HCT116 (cell line): ENCODE measurements at regions not wholly inside any gene's neighbourhood (a gene's known extent, or its start where the extent isn't known, plus 50 kb on each side); places are given as distances from the start of the nearest gene placed in this dataset.

Source experiments
- ATAC-seq: fragments of 200-7000 bp; cut with Tn5 transposase; 2 replicates; pipeline ENCODE4 v1.9.1; 2020; ENCODE audit warnings: mild to moderate bottlenecking, moderate library complexity
- BruUV-seq: library from RNA; stranded (reverse); fragments of 400-500 nt; replicated peaks from 2 replicates; lab custom pipeline; 2021; lab: Mats Ljungman, UMichigan
- CTCF ChIA-PET: fragments of 300-600 bp; sonication (Branson Sonifier 250); formaldehyde crosslinking; loops from one replicate; lab custom pipeline; 2021; ENCODE audit warnings: antibody characterized with exemption; lab: Charles Lee
- POLR2A ChIA-PET: fragments of 300-600, 350-600 bp; sonication (Branson Sonifier 250); formaldehyde crosslinking; loops from one replicate; lab custom pipeline; 2021; ENCODE audit warnings: antibody characterized with exemption; lab: Charles Lee
- RAD21 ChIA-PET, 2 experiments: fragments of 300-600 bp; sonication (Branson Sonifier 250); formaldehyde crosslinking; loops; one replicate each; lab custom pipeline; 2023; ENCODE audit warnings: low total read pairs in 2 of 2; ENCODE audit not compliant: uncharacterized antibody in 2 of 2, unreplicated experiment in 2 of 2, low non-redundant PET in 1 of 2; lab: Charles Lee
- DNase-seq: peaks from one replicate; pipeline ENCODE4 v3.0.0-alpha.2; 2010; ENCODE audit warnings: low read depth, low spot score
- H2AFZ ChIP-seq: fragments of 200-600 bp; shearing (Covaris generic), sonication (generic); 2 replicates; pipeline ENCODE4 v1.6.1; 2017; ENCODE audit warnings: low read depth, mixed run types, mixed read lengths, antibody characterized with exemption, low read length; ENCODE audit not compliant: poor library complexity, severe bottlenecking
- H3K27ac ChIP-seq: 2 replicates; pipeline ENCODE4 v1.5.1; 2012; ENCODE audit warnings: low read depth, low read length
- H3K27me3 ChIP-seq: fragments of 200-600 bp; sonication (generic); 2 replicates; pipeline ENCODE4 v1.6.1; 2016; ENCODE audit warnings: mixed run types, low read length, mixed read lengths; ENCODE audit not compliant: insufficient read depth
- H3K36me3 ChIP-seq, 2 experiments: fragments of 200-500 bp in 1 of 2; fragments of 200-600 bp in 1 of 2; sonication (Bioruptor generic) in 1 of 2; sonication (generic) in 1 of 2; 2 replicates each; pipeline versions ENCODE4 v1.5.1 to v1.6.1; 2014 to 2016; ENCODE audit warnings: low read length in 2 of 2, inconsistent platforms in 1 of 2, mixed read lengths in 1 of 2, mixed run types in 1 of 2; ENCODE audit not compliant: insufficient read depth in 2 of 2, control insufficient read depth in 1 of 2
- H3K4me1 ChIP-seq, 2 experiments: fragments of 200-600 bp in 1 of 2; sonication (generic) in 1 of 2; 2 replicates each; pipeline versions ENCODE4 v1.5.1 to v1.6.1; 2012 to 2017; ENCODE audit warnings: low read length in 2 of 2, inconsistent platforms in 1 of 2, mild to moderate bottlenecking in 1 of 2, mixed read lengths in 1 of 2, mixed run types in 1 of 2, moderate library complexity in 1 of 2; ENCODE audit not compliant: insufficient read depth in 2 of 2, control insufficient read depth in 1 of 2
- H3K4me2 ChIP-seq: fragments of 200-600 bp; sonication (generic); 2 replicates; pipeline ENCODE4 v1.6.1; 2017; ENCODE audit warnings: mixed run types, low read length, mixed read lengths
- H3K4me3 ChIP-seq, 2 experiments: fragments of 200-600 bp in 1 of 2; sonication (generic) in 1 of 2; replicated peaks in 1 of 2; 2 replicates each; pipeline ENCODE4 v1.5.1; 2011 to 2016; ENCODE audit warnings: low read length in 2 of 2, control low read depth in 1 of 2, low read depth in 1 of 2, mild to moderate bottlenecking in 1 of 2, mixed read lengths in 1 of 2, mixed run types in 1 of 2
- H3K79me2 ChIP-seq: fragments of 200-600 bp; sonication (generic); 2 replicates; pipeline ENCODE4 v1.6.1; 2017; ENCODE audit warnings: mild to moderate bottlenecking, mixed run types, low read length, moderate library complexity, mixed read lengths; ENCODE audit not compliant: insufficient read depth
- H3K9ac ChIP-seq: fragments of 200-600 bp; sonication (generic); 2 replicates; pipeline ENCODE4 v1.6.1; 2016; ENCODE audit warnings: low read length, mixed read lengths
- H3K9me2 ChIP-seq: fragments of 200-600 bp; sonication (generic), shearing (Covaris generic); 2 replicates; pipeline ENCODE4 v1.6.1; 2017; ENCODE audit warnings: mixed run types, mild to moderate bottlenecking, moderate library complexity; ENCODE audit not compliant: insufficient read depth
- H3K9me3 ChIP-seq, 2 experiments: fragments of 200-500 bp in 1 of 2; fragments of 200-600 bp in 1 of 2; sonication (Bioruptor generic) in 1 of 2; sonication (generic) in 1 of 2; 2 replicates each; pipeline ENCODE4 v1.6.1; 2014 to 2017; ENCODE audit warnings: low read length in 2 of 2, mixed read lengths in 2 of 2, inconsistent platforms in 1 of 2, low read depth in 1 of 2, mild to moderate bottlenecking in 1 of 2, mixed run types in 1 of 2, moderate library complexity in 1 of 2; ENCODE audit not compliant: control insufficient read depth in 1 of 2, insufficient read depth in 1 of 2
- H4K20me1 ChIP-seq: fragments of 200-600 bp; sonication (generic), shearing (Covaris generic); 2 replicates; pipeline ENCODE4 v1.6.1; 2017; ENCODE audit warnings: mixed run types, mild to moderate bottlenecking, moderate library complexity; ENCODE audit not compliant: insufficient read depth
- ATF3 ChIP-seq: IDR thresholded peaks from 2 replicates; pipeline ENCODE4 v1.6.1; 2012
- CBX3 ChIP-seq: IDR thresholded peaks from 2 replicates; pipeline ENCODE4 v1.6.1; 2012; ENCODE audit warnings: low read depth
- EGR1 ChIP-seq: IDR thresholded peaks from 2 replicates; pipeline ENCODE4 v1.6.1; 2012; ENCODE audit warnings: low read depth
- EZH2 ChIP-seq: fragments of 200-600 bp; sonication (generic); IDR thresholded peaks from 2 replicates; pipeline ENCODE4 v1.6.1; 2017; ENCODE audit warnings: antibody characterized with exemption, mixed run types
- EZH2phosphoT487 ChIP-seq: fragments of 200-600 bp; IDR thresholded peaks from 2 replicates; pipeline ENCODE4 v1.6.1; 2018; ENCODE audit warnings: antibody characterized with exemption, borderline replicate concordance
- FOSL1 ChIP-seq: IDR thresholded peaks from 2 replicates; pipeline ENCODE4 v1.6.1; 2012; ENCODE audit warnings: low read depth
- JUND ChIP-seq: IDR thresholded peaks from 2 replicates; pipeline ENCODE4 v1.6.1; 2012
- POLR2A ChIP-seq: IDR thresholded peaks from 2 replicates; pipeline ENCODE4 v1.7.0; 2011; ENCODE audit warnings: borderline replicate concordance; ENCODE audit not compliant: insufficient read depth, insufficient read length; ENCODE audit errors: extremely low read depth
- POLR2AphosphoS5 ChIP-seq: IDR thresholded peaks from 2 replicates; pipeline ENCODE4 v1.6.1; 2011; ENCODE audit warnings: mild to moderate bottlenecking, low read depth, low read length, moderate library complexity
- RAD21 ChIP-seq: IDR thresholded peaks from 2 replicates; pipeline ENCODE4 v1.6.1; 2012; ENCODE audit warnings: low read depth, mild to moderate bottlenecking
- REST ChIP-seq: IDR thresholded peaks from 2 replicates; pipeline ENCODE4 v1.6.1; 2012; ENCODE audit warnings: low read depth
- SIN3A ChIP-seq: IDR thresholded peaks from 2 replicates; pipeline ENCODE4 v1.6.1; 2012; ENCODE audit warnings: low read depth
- SP1 ChIP-seq: IDR thresholded peaks from 2 replicates; pipeline ENCODE4 v1.6.1; 2012; ENCODE audit warnings: low read depth
- TCF7L2 ChIP-seq: IDR thresholded peaks from 2 replicates; pipeline ENCODE4 v1.7.0; 2011; ENCODE audit warnings: borderline replicate concordance, inconsistent platforms; ENCODE audit not compliant: insufficient read depth, insufficient read length; ENCODE audit errors: extremely low read depth
- YY1 ChIP-seq: IDR thresholded peaks from 2 replicates; pipeline ENCODE4 v1.6.1; 2011; ENCODE audit warnings: low read length, low read depth, moderate library complexity, mild to moderate bottlenecking; ENCODE audit not compliant: insufficient replicate concordance; ENCODE audit errors: extremely low read depth
- ZFX ChIP-seq: fragments of 450-650 bp; IDR thresholded peaks from 2 replicates; pipeline ENCODE4 v1.6.1; 2017
- ZNF274 ChIP-seq: fragments of 200-500 bp; sonication (Bioruptor generic); IDR thresholded peaks from 2 replicates; pipeline ENCODE4 v1.6.1; 2014; ENCODE audit warnings: mild to moderate bottlenecking, low read depth, low read length, inconsistent platforms
- intact Hi-C: fragments of 100-400 bp; cut with micrococcal nuclease; formaldehyde crosslinking; loops from 2 replicates; pipeline ENCODE4 v1.10.0; 2022
- TF ChIP-seq, protein P1 (sequence below): IDR thresholded peaks from 2 replicates; pipeline ENCODE4 v1.6.1; 2012
- TF ChIP-seq, protein P2 (sequence below), 3 experiments: fragments of 200-600 bp in 1 of 3; sonication (generic) in 1 of 3; IDR thresholded peaks in 2 of 3; conservative IDR thresholded peaks in 1 of 3; 2 replicates each; pipeline ENCODE4 v1.5.1; 2012 to 2017; ENCODE audit warnings: low read depth in 2 of 3, low read length in 2 of 3, antibody characterized with exemption in 1 of 3, borderline replicate concordance in 1 of 3, control low read depth in 1 of 3, mild to moderate bottlenecking in 1 of 3, mixed read lengths in 1 of 3, mixed run types in 1 of 3, moderate library complexity in 1 of 3; ENCODE audit not compliant: insufficient read depth in 1 of 3

DNA sequence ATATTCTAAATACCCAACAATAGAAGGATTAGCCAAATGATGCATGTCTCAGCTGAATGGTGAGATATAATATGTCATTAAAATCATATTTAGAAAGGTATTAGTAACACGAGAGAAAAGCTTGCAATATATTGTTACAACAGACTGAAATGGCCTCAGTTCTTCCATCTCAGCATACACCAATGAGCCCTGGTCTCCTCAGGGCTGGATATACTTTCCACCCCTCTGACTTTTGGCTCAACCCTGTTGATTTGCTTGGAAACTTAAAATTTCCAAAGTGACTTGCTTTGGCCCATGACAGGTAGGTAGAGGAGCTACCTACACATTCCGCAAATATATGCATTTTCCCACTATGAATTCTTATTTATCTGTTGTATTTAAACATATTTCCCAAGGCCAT, 908.1 kb upstream of the TMEM132C start:
- Histone ChIP-seq H3K4me2 (no peak overlapping the region), H4K20me1 (no peaks in the 10 kb centered on the region), H3K4me3 (no peak overlapping the region), H3K4me1 (no peaks in the 10 kb centered on the region), H3K79me2 (no peaks in the 10 kb centered on the region), H3K36me3 (no peaks in the 10 kb centered on the region)
- no peak for TF ChIP-seq ZFX
- TF ChIP-seq RAD21 = no peak
- no peak for TF ChIP-seq EGR1
- TF ChIP-seq FOSL1 = no peak
- no peak for TF ChIP-seq CBX3
- TF ChIP-seq TCF7L2 = no peak
- TF ChIP-seq POLR2AphosphoS5 = no peak
- TF ChIP-seq JUND = no peak
- TF ChIP-seq, protein P1, sequence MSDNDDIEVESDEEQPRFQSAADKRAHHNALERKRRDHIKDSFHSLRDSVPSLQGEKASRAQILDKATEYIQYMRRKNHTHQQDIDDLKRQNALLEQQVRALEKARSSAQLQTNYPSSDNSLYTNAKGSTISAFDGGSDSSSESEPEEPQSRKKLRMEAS = no peak
- TF ChIP-seq ATF3 = no peak
- TF ChIP-seq, protein P2, sequence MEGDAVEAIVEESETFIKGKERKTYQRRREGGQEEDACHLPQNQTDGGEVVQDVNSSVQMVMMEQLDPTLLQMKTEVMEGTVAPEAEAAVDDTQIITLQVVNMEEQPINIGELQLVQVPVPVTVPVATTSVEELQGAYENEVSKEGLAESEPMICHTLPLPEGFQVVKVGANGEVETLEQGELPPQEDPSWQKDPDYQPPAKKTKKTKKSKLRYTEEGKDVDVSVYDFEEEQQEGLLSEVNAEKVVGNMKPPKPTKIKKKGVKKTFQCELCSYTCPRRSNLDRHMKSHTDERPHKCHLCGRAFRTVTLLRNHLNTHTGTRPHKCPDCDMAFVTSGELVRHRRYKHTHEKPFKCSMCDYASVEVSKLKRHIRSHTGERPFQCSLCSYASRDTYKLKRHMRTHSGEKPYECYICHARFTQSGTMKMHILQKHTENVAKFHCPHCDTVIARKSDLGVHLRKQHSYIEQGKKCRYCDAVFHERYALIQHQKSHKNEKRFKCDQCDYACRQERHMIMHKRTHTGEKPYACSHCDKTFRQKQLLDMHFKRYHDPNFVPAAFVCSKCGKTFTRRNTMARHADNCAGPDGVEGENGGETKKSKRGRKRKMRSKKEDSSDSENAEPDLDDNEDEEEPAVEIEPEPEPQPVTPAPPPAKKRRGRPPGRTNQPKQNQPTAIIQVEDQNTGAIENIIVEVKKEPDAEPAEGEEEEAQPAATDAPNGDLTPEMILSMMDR (IDR thresholded peaks at IDR 0.05 in 2 of 3, conservative IDR thresholded peaks at IDR 0.05 in 1 of 3; ENCODE audit: borderline replicate concordance in 1 of 3, insufficient read depth in 1 of 3, low read depth in 2 of 3, low read length in 2 of 3) = no peak
- no peak for TF ChIP-seq REST
- TF ChIP-seq EZH2 = no peak
- no peak for TF ChIP-seq ZNF274
- TF ChIP-seq EZH2phosphoT487 = no peak
- no peak for TF ChIP-seq POLR2A
- TF ChIP-seq SP1 = no peak
- no peak for TF ChIP-seq SIN3A
- TF ChIP-seq YY1 = no peak
- TF ChIP-seq, all 23 proteins: peak for 0
- intact Hi-C loops = loop anchor here (5.0 to 10.0 kb wide), 2 partner anchors 252 to 334 kb away; no protein-coding TSS in a partner anchor
- H3K27ac ChIP-seq = no peak overlapping the region
- H3K9me2 ChIP-seq = no peaks in the 10 kb centered on the region
- ChIA-PET RAD21 (no interaction called here), POLR2A (no interaction called here), CTCF (interaction anchor here (1.2 kb wide), 1 partner anchor 22 kb away, joined by 4 read pairs; no protein-coding TSS in a partner anchor)
- no peak for ATAC-seq
- no TSS peak for BruUV-seq
- no peak overlapping the region for H3K9ac ChIP-seq
- no peak for DNase-seq
- H3K9me3 ChIP-seq = no peaks in the 10 kb centered on the region
- H3K27me3 ChIP-seq = no peaks in the 10 kb centered on the region
- no peak overlapping the region for H2AFZ ChIP-seq
